IMR-90 (cell line): ENCODE measurements at regions not wholly inside any gene's neighbourhood (a gene's known extent, or its start where the extent isn't known, plus 50 kb on each side); places are given as distances from the start of the nearest gene placed in this dataset.

Source experiments
- BHLHE40 ChIP-seq: fragments of 150-350 bp; IDR thresholded peaks from 2 replicates; pipeline ENCODE4 v1.6.1; 2016; ENCODE audit warnings: mild to moderate bottlenecking, low read depth, low read length
- CEBPB ChIP-seq: IDR thresholded peaks from 2 replicates; pipeline ENCODE4 v1.6.1; 2012; ENCODE audit warnings: low read depth, low read length, improper control_type of control experiment
- FOS ChIP-seq: fragments of 150-350 bp; IDR thresholded peaks from 2 replicates; pipeline ENCODE4 v1.6.1; 2016; ENCODE audit warnings: low read depth, low read length
- MAFK ChIP-seq: IDR thresholded peaks from 2 replicates; pipeline ENCODE4 v1.6.1; 2012; ENCODE audit warnings: low read depth, low read length, improper control_type of control experiment
- MAZ ChIP-seq: IDR thresholded peaks from 2 replicates; pipeline ENCODE4 v1.6.1; 2012; ENCODE audit warnings: low read depth, mild to moderate bottlenecking, low read length, improper control_type of control experiment, moderate library complexity, borderline replicate concordance
- MXI1 ChIP-seq: IDR thresholded peaks from 2 replicates; pipeline ENCODE4 v1.6.1; 2012; ENCODE audit warnings: low read depth, mild to moderate bottlenecking, low read length, moderate library complexity, borderline replicate concordance
- POLR2A ChIP-seq: IDR thresholded peaks from 2 replicates; pipeline ENCODE4 v1.6.1; 2012; ENCODE audit warnings: mild to moderate bottlenecking, low read depth, low read length
- RCOR1 ChIP-seq: IDR thresholded peaks from 2 replicates; pipeline ENCODE4 v1.6.1; 2012; ENCODE audit warnings: mild to moderate bottlenecking, low read length, improper control_type of control experiment; ENCODE audit not compliant: insufficient replicate concordance
- SMC3 ChIP-seq: fragments of 150-350 bp; IDR thresholded peaks from 2 replicates; pipeline ENCODE4 v1.6.1; 2016; ENCODE audit warnings: low read depth, mild to moderate bottlenecking, antibody characterized with exemption, low read length, moderate library complexity
- USF2 ChIP-seq: fragments of 150-350 bp; IDR thresholded peaks from 2 replicates; pipeline ENCODE4 v1.6.1; 2017; ENCODE audit warnings: mild to moderate bottlenecking, antibody characterized with exemption, low read length, low read depth
- TF ChIP-seq, protein P1 (sequence below): conservative IDR thresholded peaks from 2 replicates; pipeline ENCODE4 v1.5.1; 2012; ENCODE audit warnings: mild to moderate bottlenecking, low read depth, low read length, improper control_type of control experiment

DNA sequence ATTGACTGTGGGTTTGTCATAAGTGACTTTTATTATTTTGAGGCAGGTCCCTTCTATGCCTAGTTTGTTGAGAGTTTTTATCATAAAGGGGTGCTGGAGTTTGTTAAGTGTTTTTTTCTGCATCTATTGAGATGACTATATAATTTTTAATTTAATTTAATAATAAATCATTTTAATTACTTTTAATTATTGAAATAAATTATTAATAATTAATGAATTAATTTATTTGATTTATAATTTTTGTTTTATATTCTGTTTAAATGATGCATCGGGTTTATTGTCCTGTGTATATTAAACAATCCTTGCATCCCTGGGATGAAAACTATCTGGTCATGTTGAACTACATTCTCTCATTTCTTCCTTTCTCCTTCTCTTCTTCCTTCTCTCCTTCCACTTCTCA, 1352.2 kb upstream of the PRR20A start:
- TF ChIP-seq POLR2A: no peak
- TF ChIP-seq, protein P1, sequence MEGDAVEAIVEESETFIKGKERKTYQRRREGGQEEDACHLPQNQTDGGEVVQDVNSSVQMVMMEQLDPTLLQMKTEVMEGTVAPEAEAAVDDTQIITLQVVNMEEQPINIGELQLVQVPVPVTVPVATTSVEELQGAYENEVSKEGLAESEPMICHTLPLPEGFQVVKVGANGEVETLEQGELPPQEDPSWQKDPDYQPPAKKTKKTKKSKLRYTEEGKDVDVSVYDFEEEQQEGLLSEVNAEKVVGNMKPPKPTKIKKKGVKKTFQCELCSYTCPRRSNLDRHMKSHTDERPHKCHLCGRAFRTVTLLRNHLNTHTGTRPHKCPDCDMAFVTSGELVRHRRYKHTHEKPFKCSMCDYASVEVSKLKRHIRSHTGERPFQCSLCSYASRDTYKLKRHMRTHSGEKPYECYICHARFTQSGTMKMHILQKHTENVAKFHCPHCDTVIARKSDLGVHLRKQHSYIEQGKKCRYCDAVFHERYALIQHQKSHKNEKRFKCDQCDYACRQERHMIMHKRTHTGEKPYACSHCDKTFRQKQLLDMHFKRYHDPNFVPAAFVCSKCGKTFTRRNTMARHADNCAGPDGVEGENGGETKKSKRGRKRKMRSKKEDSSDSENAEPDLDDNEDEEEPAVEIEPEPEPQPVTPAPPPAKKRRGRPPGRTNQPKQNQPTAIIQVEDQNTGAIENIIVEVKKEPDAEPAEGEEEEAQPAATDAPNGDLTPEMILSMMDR: no peak
- TF ChIP-seq FOS: no peak
- TF ChIP-seq MAZ: no peak
- no peak for TF ChIP-seq USF2
- TF ChIP-seq CEBPB: no peak
- no peak for TF ChIP-seq SMC3
- no peak for TF ChIP-seq MAFK
- no peak for TF ChIP-seq MXI1
- TF ChIP-seq BHLHE40: no peak
- TF ChIP-seq RCOR1: no peak
